Ishikawa (cell line): ENCODE measurements at regions not wholly inside any gene's neighbourhood (a gene's known extent, or its start where the extent isn't known, plus 50 kb on each side); places are given as distances from the start of the nearest gene placed in this dataset.

Experiments used
- EP300 ChIP-seq: IDR thresholded peaks from 2 replicates; pipeline ENCODE4 v1.6.1; 2012; ENCODE audit warnings: borderline replicate concordance
- MAX ChIP-seq: IDR thresholded peaks from 2 replicates; pipeline ENCODE4 v1.6.1; 2012
- REST ChIP-seq: IDR thresholded peaks from 2 replicates; pipeline ENCODE4 v1.6.1; 2012; ENCODE audit warnings: low read depth, mild to moderate bottlenecking

GRCh38 chr10:126729314-126729870 lies 58.9 kb upstream of the C10orf90 start:
- TF ChIP-seq MAX (no peak), EP300 (no peak), REST (no peak)
